Ureter (tissue), 1 donor: ENCODE measurements at regions not wholly inside any gene's neighbourhood (a gene's known extent, or its start where the extent isn't known, plus 50 kb on each side); places are given as distances from the start of the nearest gene placed in this dataset.

Experiments
- DNase-seq: peaks from one replicate; pipeline ENCODE4 v3.0.0-alpha.2; 2020; ENCODE audit warnings: low spot score
- donor health status: DM: yes; HTN: yes; CAD: no.

DNA sequence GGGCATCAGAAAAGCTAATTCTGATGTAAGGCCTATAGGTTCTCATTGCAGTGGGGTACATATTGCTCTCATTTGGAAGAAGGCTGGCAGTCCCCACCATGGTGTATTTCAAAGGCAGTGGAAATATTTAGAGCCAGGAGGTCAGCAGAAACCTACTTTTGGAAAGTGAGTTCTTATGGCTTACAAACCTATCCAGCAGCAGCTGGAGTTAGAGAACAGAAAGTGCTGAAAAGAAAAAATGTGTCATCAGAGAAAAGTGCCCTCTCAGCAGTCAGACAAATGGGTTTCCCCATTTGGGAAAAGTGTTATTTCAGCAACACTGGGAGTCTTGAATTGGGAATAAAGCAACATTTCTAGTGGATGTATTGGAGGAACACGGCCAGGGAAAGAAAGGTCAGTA, 105.7 kb upstream of the IGFBP3 start:
- DNase-seq = no peak

DNA sequence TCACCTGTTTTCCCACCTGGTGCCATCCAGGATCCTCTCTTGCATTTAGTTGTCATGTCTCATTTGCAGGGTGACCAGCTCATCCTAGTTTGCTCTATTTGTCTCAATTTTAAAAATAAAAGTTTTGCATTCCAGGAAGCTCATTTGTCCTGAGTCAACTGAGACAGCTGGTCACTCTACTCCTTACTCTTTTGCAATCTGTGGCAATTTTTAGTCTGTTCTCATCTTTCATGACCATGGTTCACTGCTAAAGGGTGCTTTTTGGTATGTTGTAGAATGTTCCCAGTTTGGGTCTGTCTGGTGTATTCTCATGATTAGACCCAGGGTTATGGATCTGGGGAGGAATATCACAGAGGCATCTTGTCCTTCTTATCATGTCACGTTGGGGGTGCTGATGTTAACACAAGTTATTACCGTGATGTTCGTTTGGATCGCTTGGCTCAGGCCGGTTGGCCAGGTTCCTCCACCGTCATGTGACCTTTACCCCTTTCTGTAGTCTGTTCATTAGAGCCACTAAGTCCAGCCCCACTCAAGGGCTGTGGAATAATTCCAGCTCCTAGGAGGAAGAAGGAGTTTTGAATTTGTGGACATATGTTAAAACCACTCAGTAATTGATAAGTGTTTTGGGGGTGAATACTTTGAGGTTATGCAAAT, 103.3 kb upstream of the IGFBP3 start:
- DNase-seq = no peak

DNA sequence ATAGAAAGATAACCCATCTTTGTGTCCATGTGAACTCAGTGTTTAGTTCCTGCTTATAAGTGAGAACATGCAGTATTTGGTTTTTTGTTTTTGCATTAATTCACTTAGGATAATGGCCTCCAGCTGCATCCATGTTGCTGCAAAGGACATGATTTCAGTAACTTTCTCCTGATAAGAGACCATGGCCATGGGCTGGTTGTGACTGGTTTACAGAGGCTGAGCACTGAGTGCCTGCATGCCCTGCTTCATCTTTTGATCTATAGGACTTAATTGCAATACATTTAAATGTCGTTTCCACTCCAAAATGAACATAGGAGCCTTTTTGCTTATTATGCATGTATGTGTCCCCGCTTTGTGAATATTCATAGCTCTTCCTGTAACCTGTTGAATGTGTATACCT, 101.3 kb upstream of the IGFBP3 start:
- no peak for DNase-seq

DNA sequence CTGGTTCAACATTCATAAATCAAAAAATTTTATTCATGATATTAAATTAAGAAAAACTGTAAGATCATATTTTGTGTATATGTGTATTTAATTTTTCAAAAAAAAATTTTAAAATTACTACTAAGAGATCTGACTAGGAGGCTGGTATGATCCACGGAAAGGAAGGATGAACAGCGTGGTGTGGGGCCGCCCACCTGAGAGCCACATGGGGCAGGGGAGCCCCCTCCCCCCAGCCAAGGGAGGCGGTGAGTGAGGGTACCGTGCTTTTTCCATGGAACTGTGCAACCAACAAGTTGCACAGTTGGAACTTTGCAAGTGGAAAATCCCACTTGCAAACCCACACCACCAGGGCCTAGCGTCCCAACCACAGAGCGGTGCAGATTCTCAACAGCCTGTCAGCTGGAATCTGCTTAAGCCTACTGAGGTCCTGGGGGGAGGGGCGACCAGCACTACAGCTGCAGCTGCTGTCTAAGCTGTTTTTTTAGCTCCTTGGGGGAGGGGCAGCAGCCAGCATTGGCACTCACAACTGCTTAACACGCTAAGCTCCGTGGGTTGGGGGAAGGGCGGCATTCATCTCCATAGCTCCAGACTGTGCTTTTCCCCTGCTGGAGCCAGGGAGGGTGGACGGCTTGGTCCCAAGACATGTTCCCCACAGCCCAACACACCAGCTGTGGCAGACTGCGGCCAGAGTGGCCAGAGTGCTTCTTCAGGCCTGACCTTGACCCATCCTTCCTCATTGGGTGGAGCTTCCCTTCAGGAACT, 94.2 kb upstream of the IGFBP3 start:
- no peak for DNase-seq

DNA sequence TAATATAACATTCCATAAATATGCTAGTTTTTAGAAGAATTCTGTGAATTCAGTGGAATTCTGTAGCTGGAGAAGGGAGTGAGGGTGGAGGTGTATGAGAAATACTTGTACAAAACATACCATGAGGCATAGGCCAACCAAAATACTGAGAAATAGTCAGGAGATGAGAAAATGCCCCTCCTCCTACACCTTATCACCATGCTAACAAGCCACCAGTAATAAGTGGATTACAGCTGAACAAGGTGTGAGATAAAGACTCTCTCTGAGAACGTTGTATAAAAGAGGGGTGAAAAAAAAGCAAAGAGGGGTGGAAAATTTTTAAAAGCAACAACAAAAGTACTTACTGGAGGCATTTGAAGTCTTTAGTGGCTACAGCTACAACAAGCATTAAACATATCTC, 90.4 kb upstream of the IGFBP3 start:
- no peak for DNase-seq

DNA sequence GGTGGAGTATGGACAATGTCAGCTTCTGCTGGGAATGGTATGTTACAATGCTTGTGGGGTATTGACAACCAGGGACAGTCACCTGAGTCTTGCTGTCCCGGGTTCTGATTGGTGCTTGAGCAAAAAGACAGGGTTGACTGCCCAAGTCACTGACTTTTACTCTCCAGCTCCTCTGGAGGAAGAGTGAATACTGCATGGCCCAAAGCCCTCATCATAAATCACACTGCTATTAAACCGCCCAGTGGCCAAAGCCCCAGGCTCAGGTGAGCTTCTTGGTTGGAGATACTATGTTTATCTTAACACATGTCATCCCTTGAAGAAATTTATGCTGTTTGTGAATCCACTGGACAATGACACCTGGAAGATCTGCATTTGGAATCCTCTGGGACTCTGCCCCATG, 90.0 kb upstream of the IGFBP3 start:
- DNase-seq = no peak

DNA sequence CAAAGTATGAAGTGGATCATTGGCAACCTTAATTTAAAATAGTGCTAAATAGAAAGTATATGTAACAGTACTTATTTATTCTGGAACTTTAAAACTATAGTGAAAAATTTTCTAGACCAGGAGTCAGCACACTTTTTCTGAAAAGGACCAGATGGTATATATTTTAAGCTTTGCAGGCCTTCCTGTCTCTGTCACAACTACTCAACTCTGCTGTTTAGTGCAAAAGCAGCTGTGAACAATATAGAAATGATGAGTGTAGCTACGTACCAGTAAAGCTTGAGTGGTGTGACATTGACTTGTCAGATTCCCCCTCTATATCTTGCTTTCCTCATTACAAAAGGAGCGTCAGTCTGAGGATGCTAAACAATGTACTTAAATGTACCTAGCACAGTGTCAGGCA, 88.1 kb upstream of the IGFBP3 start:
- DNase-seq = no peak

DNA sequence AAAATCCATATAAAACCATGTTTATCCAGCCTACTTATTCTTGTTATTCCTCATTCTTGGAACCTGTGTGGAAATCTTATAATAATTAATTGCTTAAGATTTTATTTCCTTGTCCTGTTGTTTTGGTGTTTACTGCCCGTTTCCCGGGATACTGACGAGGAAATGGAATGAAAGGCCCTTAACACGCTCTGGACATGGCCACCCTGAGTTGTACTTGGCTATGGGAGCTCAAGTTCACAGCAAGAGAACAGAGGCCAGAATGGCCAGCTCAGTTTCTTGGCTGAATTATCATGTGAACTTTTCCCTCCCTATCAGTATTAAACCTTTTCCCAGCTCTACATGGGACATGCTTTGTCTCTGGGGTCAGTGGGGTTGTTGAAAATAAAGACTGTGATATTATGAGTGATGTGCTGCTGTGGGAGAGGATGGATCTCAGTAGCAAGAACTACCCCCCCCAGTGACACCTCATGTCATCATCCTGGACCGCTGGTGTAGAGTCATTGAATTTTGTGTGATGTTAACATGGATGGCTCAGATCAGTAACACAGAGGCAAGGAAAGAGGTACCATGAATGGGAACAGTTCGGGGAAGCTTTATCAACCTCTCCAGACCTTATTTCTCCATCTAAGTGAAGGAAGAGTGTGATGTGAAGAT, 87.0 kb upstream of the IGFBP3 start:
- no peak for DNase-seq

DNA sequence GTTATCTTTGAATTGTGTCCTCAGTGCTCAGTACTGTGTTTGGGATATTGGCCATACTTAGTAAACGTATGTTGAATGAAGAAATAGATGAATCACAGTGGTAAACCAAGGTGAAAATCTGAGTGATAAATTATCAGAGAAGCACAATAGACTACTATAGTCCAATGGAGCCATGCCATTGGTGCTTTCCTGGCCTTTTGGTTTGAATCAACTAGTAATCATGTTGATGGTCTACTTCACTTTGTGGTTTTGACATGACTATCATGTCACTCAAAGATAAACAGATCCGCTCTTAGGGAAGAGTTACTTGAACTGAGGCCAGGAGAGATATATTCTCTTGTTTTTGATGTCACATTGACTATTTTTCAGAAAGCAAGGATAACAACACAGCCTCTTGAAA, 86.1 kb upstream of the IGFBP3 start:
- no peak for DNase-seq

DNA sequence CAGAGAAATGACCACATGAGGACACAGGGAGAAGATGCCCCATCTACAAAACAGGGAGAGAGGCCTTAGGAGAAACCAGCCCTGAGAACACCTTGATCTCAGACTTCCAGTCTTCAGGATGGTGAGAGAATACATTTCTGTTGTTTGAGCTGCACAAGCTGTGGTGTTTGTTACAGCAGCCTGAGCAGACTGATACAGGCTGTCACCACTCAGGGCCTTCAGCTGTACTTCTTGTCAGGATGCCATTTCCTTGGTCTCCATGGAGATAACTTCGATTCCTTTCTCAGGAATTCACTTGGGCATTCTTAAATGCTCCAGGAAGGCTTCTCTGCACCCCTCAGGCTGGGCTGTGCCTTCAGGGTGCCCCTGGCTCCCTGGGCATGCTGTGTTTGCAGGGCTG, 85.7 kb upstream of the IGFBP3 start:
- DNase-seq = no peak

DNA sequence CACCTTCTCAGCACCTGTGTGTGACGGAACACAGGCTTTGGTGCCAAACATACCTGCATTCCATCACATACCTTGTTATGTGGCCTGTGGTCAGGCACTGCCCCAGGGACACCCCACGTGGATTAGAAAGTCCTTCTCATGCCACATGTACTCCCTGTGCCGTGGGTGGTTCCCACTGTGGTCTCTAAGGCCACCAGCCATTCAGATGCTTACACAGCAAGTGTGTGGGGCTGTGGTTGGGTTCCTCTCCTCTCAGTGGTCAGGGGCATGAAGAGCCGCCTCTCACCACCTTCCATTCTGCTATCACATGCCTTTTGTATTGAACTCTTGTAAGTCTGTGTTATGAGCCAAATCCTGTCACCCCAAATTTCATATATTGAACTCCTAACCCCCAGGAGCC, 85.1 kb upstream of the IGFBP3 start:
- DNase-seq = no peak

DNA sequence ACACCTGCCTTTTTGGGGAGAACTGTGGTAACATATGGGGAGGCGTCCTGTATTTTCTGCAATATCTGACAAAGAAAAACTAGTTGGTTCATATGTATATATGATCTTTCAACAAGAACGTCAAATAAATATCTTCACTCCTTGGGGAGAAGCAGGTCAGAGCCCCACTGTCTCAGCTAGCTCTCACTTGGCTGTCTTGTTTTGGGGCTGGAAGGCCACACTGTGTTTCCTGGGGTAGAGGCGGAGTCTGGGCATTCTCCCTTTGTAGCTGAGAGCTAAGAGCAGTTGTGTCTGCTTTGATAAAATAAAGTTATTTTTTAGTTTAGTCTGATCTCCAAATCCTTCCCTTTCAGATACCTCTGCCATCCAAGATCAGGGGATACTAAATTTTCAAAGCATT, 83.9 kb upstream of the IGFBP3 start:
- DNase-seq = no peak

DNA sequence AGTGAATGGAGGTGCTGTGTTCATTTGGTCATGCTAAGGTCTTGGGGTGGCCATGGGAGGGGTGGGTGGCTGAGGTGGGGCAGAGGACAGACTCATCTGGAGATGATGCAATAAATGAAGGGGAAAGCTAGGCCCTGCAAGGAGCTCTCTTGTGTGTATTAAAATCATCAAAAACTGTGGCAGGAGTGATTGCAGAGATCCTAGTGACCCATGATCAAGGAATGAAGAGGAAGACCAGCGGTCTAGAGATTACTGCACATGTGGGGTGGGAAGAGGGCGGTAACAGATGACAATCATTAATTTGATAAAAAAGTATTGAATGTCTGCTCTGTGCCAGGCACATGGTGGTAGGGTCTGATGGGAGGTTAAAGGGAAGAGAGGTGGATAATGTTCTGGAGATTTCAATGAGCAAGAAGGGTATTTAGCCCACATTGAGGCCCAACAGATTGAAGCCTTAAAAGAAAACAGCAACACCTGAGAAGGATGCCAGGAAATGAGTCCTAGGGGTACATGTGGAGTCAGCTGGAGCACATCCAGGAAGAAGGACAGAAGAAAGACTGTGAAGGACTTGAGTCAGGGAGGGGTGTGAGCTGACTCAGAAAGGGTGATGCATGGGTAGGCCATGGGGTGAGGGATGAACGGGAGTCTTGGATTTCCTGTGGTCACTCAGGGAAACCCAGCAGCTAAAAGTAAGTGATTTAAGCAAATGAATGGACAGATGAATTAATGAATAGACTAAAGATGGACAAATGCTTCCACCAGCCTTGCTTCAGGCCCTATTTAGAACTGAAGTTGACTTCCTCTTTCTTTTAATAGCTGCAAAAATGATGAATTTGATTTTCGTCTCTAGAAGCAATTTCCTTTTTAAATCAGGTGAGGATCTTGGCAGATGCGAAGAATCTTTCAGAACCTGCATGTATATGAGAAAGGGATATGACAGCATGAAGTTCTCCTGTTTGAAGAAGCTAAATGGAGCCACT, 83.1 kb upstream of the IGFBP3 start:
- DNase-seq = no peak

DNA sequence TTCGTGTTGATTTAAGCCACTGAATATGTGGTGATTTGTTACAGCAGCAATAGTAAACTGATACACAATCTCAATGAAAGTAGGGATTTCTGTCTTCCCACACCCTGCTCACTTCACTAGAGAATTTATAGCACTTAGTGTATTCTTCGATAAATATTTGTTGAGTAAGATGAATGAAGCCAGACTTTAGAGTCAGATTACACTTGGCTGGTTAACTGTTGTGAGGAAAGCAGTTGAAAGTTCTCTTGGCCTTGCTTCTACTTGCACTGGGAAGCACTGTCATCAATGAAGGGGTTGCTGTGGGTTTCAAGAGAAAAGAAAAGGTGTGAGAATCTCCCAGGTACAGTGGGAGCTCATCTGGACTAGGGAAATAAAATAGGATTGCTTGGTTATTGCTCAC, 82.1 kb upstream of the IGFBP3 start:
- no peak for DNase-seq

DNA sequence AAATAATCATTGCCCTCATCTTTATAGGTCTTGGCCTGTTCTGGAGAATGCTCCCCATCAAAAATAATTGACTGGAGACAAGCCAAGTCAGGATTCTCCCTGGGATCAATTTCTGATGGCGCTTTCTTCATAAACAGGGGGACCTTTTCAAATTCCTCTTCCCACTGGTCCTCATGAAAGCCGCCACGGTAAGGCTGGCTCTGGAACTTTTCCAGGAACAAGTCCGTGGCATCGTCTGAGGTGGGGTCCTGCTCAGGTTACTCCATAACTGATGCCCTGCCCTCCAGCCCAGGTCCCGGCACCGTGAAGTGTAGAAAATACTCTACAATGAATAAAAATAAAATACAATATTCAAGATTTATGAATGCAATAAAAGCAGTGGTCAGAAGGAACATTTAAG, 79.4 kb upstream of the IGFBP3 start:
- DNase-seq = no peak

DNA sequence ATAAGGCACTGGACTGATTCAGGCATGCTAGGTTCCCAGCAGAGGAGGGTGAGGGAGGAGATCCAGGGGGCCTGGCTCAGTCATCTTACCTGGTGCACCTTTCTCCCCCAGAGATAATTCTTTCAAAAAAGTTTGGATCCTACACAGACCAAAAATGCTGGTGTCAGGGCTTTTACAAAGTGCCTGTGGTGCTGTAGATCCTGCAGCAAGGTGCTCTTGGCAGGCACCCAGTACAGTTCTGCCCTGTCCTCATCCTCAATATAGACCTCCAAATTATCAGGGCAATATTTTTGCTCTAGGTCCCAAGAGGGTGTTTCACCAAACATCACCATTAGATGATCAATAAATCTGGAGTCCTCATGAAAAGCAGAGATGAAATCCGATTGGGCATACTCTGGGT, 78.5 kb upstream of the IGFBP3 start:
- no peak for DNase-seq

DNA sequence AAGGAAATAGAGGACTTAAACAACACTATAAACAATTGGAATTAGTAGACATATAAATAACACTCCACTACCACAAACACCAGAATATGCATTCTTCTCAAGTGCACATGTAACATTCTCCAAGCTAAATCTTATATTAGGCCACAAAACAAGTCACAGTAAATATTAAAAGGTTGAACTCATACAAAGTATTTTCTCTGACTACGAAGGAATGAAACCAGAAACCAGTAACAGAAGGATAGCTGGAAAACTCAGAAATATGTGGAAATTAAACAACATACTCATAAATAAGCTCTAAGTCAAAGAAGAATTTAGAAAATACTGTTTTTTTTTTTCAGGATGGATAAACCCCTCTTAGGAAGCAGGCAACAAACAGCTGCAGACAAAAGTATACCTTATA, 77.4 kb upstream of the IGFBP3 start:
- DNase-seq = no peak

DNA sequence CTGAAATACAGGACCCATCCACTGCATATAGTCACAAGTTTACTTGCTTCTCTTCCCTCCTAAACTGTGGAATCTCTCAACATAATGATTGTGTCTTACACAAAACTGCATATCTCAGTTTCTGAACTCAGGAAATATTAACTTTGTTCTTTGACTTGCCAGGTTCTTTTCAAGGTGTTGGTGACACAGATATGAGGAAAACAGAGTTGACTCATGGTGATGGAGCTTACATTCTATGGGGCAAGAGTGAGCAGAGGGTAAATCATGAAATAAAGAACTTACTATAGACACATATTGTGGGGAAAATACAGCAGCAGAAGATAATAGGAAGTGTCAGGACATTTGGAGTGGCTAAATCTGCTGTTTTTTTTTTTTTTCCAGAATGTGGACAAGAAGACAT, 72.5 kb upstream of the IGFBP3 start:
- no peak for DNase-seq

DNA sequence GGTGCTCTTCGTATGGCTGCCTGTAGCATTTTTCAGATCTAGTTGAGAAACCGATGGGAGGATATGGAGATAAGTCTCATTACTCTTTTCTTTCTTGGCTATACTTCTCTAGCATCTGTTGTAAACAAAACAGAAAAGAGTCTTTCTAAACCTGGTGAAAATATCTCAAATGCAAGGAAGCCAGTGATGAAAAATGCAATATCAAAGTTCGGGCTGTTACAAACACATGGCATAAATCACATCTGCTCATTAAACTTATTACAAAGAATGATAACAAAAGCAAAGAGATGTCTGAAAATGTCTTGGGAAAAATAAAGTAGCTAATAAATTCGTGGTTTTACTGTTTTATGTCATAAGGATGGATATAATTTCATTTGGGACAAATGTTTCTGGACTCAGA, 71.8 kb upstream of the IGFBP3 start:
- DNase-seq = no peak

DNA sequence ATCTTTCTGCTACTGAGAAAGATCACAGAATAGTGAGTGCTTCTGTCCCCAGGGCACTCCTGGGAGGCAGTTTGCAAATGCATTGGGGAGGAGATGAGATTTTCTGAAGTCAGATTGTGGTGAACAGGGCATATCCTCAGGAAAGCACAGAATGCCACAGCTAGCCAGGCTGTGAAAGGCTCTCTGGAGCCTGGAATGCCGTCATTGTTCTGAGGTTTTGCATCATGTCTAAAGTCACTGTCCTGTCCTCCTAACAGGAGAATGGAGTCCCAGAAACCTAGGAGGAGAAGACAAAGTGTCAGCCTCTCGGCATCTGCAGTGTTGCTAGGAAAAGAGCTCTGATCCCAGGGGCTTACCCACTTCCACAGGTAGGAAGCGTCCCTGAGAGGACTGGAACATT, 69.2 kb upstream of the IGFBP3 start:
- no peak for DNase-seq

DNA sequence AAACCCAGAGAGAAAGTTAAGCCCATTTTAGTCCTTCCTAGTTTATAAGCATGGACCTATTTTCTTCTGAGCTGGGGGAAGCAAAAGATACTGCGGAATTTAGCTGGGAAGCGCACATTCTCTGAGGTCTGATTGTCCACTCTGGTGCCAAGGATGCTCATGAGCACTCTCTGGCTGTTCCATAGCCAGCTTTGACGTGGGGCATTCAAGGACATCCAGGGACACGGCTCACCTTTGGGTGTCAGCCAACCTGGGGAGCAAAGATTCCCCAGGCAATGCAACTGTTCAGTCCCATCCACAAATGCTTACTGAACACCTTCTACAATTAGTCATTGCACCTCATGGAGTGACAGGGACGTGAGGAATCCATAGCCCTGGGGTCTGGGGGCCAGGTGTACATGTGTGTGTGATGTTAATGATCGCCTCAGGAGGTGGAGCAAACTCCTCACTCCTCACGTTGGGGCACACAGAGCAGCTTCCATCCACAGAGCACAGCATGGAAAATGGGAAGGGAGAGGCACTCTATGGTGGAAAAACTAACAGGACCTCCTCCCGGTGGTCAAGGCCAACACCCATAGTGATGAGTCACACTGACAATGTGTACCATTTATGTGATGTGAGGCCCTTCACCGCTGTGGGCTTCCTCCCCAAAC, 67.5 kb upstream of the IGFBP3 start:
- no peak for DNase-seq
